ENCODE measurements at regions not wholly inside any gene's neighbourhood (a gene's known extent, or its start where the extent isn't known, plus 50 kb on each side); places are given as distances from the start of the nearest gene placed in this dataset.

DNA sequence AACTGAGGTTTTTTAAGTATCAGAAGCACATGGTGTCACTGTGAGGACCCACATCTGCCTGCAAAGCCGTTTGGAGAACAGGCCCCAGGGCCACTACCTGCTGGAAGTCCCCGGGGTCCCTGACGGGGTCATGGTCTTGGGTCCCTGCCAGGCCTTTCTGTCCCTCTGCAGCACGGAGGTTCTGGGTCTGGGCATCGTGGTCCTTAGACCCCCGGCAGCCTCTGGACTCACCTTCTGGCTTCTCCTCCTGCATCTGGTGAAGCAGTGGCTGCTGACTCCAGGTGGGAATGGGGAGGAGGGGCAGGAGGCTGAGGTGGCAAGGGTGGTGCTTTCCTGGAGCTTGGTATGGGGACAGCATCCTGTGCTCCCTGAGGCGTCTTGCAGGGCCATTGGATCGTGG, 198.6 kb downstream of the TEX29 start:
- no peak for DNase-seq (ENCODE audit: low spot score)
- TF ChIP-seq, protein P1, sequence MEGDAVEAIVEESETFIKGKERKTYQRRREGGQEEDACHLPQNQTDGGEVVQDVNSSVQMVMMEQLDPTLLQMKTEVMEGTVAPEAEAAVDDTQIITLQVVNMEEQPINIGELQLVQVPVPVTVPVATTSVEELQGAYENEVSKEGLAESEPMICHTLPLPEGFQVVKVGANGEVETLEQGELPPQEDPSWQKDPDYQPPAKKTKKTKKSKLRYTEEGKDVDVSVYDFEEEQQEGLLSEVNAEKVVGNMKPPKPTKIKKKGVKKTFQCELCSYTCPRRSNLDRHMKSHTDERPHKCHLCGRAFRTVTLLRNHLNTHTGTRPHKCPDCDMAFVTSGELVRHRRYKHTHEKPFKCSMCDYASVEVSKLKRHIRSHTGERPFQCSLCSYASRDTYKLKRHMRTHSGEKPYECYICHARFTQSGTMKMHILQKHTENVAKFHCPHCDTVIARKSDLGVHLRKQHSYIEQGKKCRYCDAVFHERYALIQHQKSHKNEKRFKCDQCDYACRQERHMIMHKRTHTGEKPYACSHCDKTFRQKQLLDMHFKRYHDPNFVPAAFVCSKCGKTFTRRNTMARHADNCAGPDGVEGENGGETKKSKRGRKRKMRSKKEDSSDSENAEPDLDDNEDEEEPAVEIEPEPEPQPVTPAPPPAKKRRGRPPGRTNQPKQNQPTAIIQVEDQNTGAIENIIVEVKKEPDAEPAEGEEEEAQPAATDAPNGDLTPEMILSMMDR (IDR thresholded peaks at IDR 0.05; ENCODE audit: extremely low read depth, missing control alignments) = no peak

DNA sequence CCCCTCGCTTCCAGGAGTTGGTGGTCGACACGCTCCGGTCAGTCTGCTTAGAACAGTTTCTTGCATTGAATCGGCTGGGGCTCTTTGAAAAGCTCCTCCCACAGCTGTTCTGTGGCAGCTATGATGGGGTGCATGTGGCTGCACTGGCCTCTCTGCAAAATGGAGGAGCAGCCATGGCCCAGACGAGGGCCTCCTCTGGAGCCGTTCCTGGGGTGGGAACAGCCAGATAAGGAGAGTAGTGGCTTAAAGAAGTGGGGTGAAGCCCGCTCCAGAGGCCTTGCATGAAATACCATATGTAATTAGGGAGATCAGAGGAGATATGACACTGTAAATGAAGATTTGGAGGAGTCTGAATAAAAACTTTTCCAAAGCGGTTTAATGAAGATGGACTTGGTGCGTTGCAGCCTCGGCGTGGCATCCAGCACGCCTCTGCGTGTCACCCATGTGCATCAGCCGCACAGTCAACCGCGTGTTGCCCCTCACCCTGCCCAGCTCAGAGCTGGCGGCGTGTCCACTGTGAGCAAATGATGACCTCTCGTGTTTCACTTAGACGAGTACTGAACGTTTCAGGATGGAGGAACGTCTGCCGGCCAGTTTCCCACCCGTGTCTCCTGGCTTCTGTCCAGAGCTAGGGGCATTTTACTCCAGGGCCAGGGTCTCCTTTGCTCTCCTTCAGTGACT, 199.2 kb downstream of the TEX29 start:
- no peak for DNase-seq (ENCODE audit: low spot score)
- TF ChIP-seq, protein P1 (IDR thresholded peaks at IDR 0.05; ENCODE audit: extremely low read depth, missing control alignments) = no peak

DNA sequence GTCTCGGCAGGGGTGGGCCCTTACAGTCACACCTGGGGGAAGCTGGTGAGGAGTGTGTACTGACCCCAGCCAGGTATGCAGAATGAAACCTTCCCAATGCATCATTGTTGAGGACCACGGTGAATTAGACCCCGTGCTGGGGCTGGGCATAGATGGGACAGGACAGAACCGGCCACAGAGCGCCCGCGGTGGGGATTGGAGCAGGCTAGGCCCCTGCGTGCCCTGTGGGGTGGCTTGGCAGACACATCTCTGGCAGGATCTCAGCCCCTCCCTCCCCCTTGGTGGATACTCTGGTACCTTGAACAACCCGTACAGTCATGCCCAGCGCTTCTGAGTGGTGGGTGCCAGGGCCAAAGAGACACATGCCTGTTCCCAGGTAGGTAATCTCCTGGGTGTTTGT, 200.6 kb downstream of the TEX29 start:
- TF ChIP-seq, protein P1 (IDR thresholded peaks at IDR 0.05; ENCODE audit: extremely low read depth, missing control alignments) = no peak
- DNase-seq (ENCODE audit: low spot score) = no peak

DNA sequence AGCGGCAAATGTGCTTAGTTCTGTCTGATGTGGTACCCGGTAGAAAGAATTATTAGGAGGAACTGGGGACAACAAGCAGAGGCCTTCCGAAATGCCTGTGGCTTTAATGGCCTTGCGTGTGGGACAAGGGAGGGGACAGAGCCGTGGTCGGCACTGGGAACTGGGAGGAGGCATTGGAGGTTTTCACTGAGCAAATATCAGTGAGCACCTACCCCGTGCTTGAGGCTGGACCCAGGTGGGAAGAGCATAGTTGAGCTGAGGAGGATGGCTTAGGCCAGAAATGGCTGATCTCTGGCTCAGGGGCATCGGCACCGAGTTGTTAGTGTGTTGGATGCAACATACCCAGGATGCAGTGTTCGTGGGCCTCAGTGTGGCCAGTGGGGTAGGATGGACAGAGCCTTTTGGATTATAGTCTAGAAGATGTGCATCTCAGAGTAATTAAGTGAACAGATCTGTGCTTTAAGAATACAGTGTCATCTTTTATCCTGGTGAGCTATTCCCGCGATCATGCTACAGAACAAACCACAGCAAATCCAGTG, 201.3 kb downstream of the TEX29 start:
- TF ChIP-seq, protein P1 (IDR thresholded peaks at IDR 0.05; ENCODE audit: extremely low read depth, missing control alignments) = no peak
- DNase-seq (ENCODE audit: low spot score) = no peak

DNA sequence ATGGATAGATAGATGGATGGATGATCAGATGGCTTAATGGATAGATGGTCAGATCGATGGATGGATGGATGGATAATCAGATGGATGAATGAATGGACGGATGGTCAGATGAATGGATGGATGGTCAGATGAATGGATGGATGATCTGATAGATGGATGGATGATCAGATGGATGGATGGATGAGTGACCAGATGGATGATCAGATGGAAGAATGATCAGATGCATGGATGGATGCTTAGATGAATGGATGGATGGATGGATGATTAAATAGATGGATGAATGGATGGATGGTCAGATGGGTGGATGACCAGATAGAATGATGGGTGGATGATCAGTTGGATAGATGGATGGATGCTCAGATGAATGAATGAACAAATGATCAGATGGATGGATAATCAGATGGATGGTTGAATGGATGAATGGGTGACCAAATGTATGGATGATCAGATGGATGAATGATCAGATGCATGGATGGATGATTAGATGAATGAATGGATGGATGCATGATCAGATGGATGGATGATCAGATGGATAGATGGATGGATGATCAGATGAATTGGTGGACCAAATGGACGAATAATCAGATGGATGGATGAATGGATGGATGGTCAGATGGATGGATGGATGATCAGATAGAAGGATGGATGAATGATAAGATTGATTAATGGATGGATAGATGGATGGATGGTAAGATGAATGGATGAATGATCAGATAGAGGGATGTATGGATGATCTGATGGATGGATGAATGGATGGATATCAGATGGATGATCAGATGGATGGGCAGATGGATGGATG, 205.1 kb downstream of the TEX29 start:
- TF ChIP-seq, protein P1 (IDR thresholded peaks at IDR 0.05; ENCODE audit: extremely low read depth, missing control alignments) = no peak
- DNase-seq (ENCODE audit: low spot score) = no peak

DNA sequence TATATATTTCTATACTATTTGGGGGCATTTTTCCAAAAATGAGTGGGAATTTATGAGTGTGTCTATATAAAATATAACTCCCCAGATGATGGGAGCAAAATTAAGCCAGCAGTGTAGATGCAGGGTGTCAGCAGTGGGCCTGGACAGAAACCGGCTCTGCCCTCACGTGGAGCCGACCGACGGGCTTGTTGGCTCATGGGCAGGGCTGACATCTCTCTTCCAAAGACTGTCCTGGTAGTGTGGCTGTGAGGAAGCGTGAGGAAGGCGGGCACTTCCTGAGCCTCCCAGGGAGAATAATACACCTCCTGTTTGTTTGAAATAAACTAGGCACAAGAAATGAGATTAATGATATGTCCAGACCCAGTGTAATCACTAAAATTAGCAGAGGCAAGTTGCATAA, 206.5 kb downstream of the TEX29 start:
- TF ChIP-seq, protein P1 (IDR thresholded peaks at IDR 0.05; ENCODE audit: extremely low read depth, missing control alignments) = no peak
- DNase-seq (ENCODE audit: low spot score) = no peak

DNA sequence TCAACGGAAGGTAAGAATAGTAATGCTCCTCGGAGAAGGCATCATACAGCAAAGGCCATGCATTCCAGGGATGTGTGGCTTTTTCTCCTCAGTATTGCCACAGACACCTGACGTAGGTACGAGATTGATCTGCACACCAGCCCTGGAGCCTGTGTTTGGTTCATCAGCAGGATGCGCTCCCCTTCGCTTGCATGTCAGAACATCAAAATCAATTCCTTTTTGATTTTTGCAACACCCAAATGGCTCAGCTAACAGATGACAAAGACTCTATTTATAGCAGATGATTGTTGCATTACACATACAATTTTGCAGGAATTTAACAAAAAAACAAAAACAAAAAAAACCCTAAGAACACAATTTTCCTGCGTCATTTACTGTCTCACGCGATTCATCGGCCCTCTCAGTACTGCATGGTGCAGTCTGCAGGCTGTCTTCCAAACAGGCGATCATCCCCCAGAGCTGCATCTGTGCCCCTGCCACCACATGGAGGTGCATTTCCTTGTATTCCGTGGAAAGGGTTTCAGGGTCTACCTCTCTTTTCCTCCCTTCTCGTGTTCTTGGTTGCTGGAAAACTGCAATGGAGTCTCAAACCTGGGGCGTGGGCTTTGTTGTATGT, 207.3 kb downstream of the TEX29 start:
- no peak for DNase-seq (ENCODE audit: low spot score)
- TF ChIP-seq, protein P1 (IDR thresholded peaks at IDR 0.05; ENCODE audit: extremely low read depth, missing control alignments) = no peak
